DOHH2 (cell line): ENCODE measurements at regions not wholly inside any gene's neighbourhood (a gene's known extent, or its start where the extent isn't known, plus 50 kb on each side); places are given as distances from the start of the nearest gene placed in this dataset.

Experiments used
- H3F3A ChIP-seq: fragments of 200-600 bp; sonication (generic), shearing (Covaris generic); 2 replicates; pipeline ENCODE4 v1.6.0; 2016; ENCODE audit warnings: antibody characterized with exemption, mild to moderate bottlenecking; ENCODE audit not compliant: control insufficient read depth, insufficient read depth
- H3K27ac ChIP-seq: fragments of 200-600 bp; sonication (generic); 2 replicates; pipeline ENCODE4 v1.5.1; 2014; ENCODE audit warnings: low read depth, mild to moderate bottlenecking, low read length, moderate library complexity
- H3K27me3 ChIP-seq: fragments of 200-600 bp; sonication (generic); 2 replicates; pipeline ENCODE4 v1.6.1; 2014; ENCODE audit warnings: mild to moderate bottlenecking, low read length, mixed read lengths; ENCODE audit not compliant: control insufficient read depth
- H3K36me3 ChIP-seq: fragments of 200-600 bp; sonication (generic); 2 replicates; pipeline ENCODE4 v1.6.1; 2014; ENCODE audit warnings: mild to moderate bottlenecking, low read length, moderate library complexity, mixed read lengths; ENCODE audit not compliant: control insufficient read depth
- H3K4me1 ChIP-seq: fragments of 200-600 bp; sonication (generic); 2 replicates; pipeline ENCODE4 v1.6.1; 2014; ENCODE audit warnings: mild to moderate bottlenecking, low read length, mixed read lengths; ENCODE audit not compliant: control insufficient read depth
- H3K4me2 ChIP-seq: fragments of 200-600 bp; sonication (generic); 2 replicates; pipeline ENCODE4 v1.6.0; 2014; ENCODE audit warnings: mild to moderate bottlenecking, low read length, moderate library complexity
- H3K4me3 ChIP-seq: fragments of 200-600 bp; sonication (generic); 2 replicates; pipeline ENCODE4 v1.5.1; 2014; ENCODE audit warnings: mild to moderate bottlenecking, low read length, mixed read lengths
- H3K79me2 ChIP-seq: fragments of 200-600 bp; sonication (generic); 2 replicates; pipeline ENCODE4 v1.6.1; 2014; ENCODE audit warnings: mild to moderate bottlenecking, low read length, mixed read lengths; ENCODE audit not compliant: control insufficient read depth
- H3K9me2 ChIP-seq: fragments of 200-600 bp; sonication (generic); replicated peaks from 2 replicates; pipeline ENCODE4 v1.6.1; 2014; ENCODE audit warnings: mild to moderate bottlenecking, low read length, mixed read lengths; ENCODE audit not compliant: control insufficient read depth
- H3K9me3 ChIP-seq: fragments of 200-600 bp; sonication (generic); 2 replicates; pipeline ENCODE4 v1.6.1; 2014; ENCODE audit warnings: antibody characterized with exemption, low read length, mixed read lengths; ENCODE audit not compliant: control insufficient read depth, insufficient read depth
- H4K20me1 ChIP-seq: fragments of 200-600 bp; sonication (generic); 2 replicates; pipeline ENCODE4 v1.6.0; 2014; ENCODE audit warnings: low read depth, mild to moderate bottlenecking, antibody characterized with exemption, low read length, moderate library complexity; ENCODE audit not compliant: control insufficient read depth, insufficient read depth
- EZH2phosphoT487 ChIP-seq: fragments of 200-600 bp; sonication (generic); IDR thresholded peaks from 2 replicates; pipeline ENCODE4 v1.6.1; 2017; ENCODE audit warnings: borderline replicate concordance, mild to moderate bottlenecking, antibody characterized with exemption, low read length, moderate library complexity, mixed read lengths
- TF ChIP-seq, protein P1 (sequence below): fragments of 200-600 bp; sonication (generic); IDR thresholded peaks from one replicate; pipeline ENCODE4 v1.5.1; 2014; ENCODE audit warnings: antibody characterized with exemption, mild to moderate bottlenecking, low read depth, low read length; ENCODE audit not compliant: poor library complexity, severe bottlenecking

DNA sequence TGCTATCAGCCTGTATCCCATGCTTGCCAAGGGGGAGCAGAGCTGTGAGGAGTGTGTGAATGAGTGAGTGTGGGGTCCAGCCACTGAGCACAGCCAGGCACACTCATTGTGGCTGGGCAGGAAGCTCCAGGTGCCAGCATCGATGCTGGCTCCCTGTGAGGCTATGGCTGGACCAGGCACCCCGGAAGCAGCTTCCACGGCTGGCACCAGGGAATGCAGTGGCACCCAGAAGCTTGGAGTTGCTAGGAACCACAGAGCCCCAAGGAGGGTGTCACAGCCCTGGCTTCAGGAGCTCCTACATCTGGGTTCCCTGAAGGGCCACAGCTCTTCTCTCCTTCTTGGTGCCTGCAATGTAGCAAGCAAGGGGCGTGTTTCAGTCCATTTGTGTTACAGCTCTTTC is 625.9 kb upstream of the RAG2 start:
- Histone ChIP-seq H3K27me3 (no peaks in the 10 kb centered on the region), H3K4me1 (no peaks in the 10 kb centered on the region), H3K4me3 (no peak overlapping the region), H3K9me2 (no peaks in the 10 kb centered on the region), H3K9me3 (peaks cover 14% of the 10 kb centered on the region; the same call in 1 of the 2 replicates), H3K79me2 (no peaks in the 10 kb centered on the region), H4K20me1 (no peaks in the 10 kb centered on the region), H3K4me2 (no peak overlapping the region), H3F3A (no peaks in the 10 kb centered on the region), H3K36me3 (no peaks in the 10 kb centered on the region), H3K27ac (no peak overlapping the region)
- TF ChIP-seq, protein P1, sequence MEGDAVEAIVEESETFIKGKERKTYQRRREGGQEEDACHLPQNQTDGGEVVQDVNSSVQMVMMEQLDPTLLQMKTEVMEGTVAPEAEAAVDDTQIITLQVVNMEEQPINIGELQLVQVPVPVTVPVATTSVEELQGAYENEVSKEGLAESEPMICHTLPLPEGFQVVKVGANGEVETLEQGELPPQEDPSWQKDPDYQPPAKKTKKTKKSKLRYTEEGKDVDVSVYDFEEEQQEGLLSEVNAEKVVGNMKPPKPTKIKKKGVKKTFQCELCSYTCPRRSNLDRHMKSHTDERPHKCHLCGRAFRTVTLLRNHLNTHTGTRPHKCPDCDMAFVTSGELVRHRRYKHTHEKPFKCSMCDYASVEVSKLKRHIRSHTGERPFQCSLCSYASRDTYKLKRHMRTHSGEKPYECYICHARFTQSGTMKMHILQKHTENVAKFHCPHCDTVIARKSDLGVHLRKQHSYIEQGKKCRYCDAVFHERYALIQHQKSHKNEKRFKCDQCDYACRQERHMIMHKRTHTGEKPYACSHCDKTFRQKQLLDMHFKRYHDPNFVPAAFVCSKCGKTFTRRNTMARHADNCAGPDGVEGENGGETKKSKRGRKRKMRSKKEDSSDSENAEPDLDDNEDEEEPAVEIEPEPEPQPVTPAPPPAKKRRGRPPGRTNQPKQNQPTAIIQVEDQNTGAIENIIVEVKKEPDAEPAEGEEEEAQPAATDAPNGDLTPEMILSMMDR, result no peak
- no peak for TF ChIP-seq EZH2phosphoT487

DNA sequence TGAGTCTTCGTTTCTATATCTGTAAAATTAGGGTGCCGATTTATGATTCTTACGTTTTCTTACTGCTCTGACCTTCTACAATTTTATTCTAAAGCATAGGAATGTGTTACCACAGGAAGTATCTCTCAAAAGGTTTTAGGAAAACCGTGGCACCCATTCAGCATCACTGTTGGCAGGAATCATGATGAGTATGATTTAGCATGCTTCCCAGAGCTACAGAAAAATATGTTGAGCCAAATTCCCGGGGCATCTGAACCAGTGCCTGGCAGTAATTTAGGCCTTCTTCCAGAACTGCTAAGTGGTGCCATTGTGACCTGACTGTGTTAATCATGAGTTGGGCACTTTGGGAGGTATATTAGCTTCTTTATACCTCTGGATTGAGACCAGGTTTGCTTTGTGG is 605.0 kb upstream of the RAG2 start:
- Histone ChIP-seq H3K79me2 (no peaks in the 10 kb centered on the region), H3F3A (no peaks in the 10 kb centered on the region), H3K4me2 (no peak overlapping the region), H3K9me3 (no peaks in the 10 kb centered on the region; the same call in 1 of the 2 replicates), H3K27ac (no peak overlapping the region), H3K36me3 (no peaks in the 10 kb centered on the region), H4K20me1 (no peaks in the 10 kb centered on the region), H3K9me2 (no peaks in the 10 kb centered on the region), H3K4me3 (no peak overlapping the region), H3K27me3 (no peaks in the 10 kb centered on the region), H3K4me1 (no peaks in the 10 kb centered on the region)
- no peak for TF ChIP-seq EZH2phosphoT487
- TF ChIP-seq, protein P1, result no peak

DNA sequence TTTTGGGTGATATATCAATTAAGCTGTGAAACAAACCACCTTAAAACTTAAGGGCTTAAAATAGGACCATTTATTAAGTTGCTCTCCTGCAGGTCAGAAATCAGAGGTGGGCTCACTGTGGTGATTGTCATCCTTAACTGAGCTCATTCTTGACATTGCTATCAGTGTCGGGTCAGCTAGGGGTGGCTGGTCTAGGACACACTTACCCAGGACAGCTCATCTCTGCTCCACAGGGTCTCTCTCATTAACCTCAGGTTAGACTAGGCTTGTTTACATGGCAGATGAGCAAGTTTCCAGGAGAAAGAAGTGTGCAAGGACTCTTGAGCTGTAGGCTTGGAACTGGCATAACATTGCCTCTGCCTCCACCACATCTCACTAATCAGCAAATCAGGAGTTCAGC is 601.0 kb upstream of the RAG2 start:
- TF ChIP-seq, protein P1, result no peak
- no peak for TF ChIP-seq EZH2phosphoT487

More for the DNA sequence above, 601.0 kb upstream of the RAG2 start:
- H3K4me3 ChIP-seq, result no peak overlapping the region
- no peaks in the 10 kb centered on the region for H3K9me2 ChIP-seq
- no peaks in the 10 kb centered on the region for H4K20me1 ChIP-seq
- no peaks in the 10 kb centered on the region for H3F3A ChIP-seq
- no peaks in the 10 kb centered on the region for H3K79me2 ChIP-seq
- H3K27ac ChIP-seq, result no peak overlapping the region
- no peak overlapping the region for H3K4me2 ChIP-seq
- H3K27me3 ChIP-seq, result no peaks in the 10 kb centered on the region
- no peaks in the 10 kb centered on the region; the same call in 1 of the 2 replicates for H3K9me3 ChIP-seq
- H3K4me1 ChIP-seq, result no peaks in the 10 kb centered on the region
- no peaks in the 10 kb centered on the region for H3K36me3 ChIP-seq
